ENCODE measurements at regions not wholly inside any gene's neighbourhood (a gene's known extent, or its start where the extent isn't known, plus 50 kb on each side); places are given as distances from the start of the nearest gene placed in this dataset.

DNA sequence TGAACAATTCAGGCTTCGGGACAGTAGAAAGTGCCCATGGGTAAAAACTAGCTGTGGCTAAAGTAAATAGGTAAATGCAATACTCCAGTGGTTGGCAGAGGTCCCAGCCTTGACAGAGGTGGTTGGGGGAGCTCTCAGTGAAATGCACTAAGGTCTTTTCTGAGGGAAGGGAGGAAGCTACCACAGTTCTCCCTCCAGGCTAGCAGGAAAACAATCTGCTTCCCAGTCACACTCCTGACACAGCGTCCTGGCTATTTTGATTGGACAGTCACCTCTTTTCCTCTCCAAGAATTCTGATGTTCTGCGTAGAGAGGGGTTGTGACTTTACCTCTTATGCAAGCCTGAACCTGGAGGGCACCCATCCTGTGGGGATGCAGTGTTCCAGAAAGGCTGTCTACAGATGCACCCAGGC, 128.7 kb downstream of the CYSLTR2 start:
- TF ChIP-seq, protein P1, sequence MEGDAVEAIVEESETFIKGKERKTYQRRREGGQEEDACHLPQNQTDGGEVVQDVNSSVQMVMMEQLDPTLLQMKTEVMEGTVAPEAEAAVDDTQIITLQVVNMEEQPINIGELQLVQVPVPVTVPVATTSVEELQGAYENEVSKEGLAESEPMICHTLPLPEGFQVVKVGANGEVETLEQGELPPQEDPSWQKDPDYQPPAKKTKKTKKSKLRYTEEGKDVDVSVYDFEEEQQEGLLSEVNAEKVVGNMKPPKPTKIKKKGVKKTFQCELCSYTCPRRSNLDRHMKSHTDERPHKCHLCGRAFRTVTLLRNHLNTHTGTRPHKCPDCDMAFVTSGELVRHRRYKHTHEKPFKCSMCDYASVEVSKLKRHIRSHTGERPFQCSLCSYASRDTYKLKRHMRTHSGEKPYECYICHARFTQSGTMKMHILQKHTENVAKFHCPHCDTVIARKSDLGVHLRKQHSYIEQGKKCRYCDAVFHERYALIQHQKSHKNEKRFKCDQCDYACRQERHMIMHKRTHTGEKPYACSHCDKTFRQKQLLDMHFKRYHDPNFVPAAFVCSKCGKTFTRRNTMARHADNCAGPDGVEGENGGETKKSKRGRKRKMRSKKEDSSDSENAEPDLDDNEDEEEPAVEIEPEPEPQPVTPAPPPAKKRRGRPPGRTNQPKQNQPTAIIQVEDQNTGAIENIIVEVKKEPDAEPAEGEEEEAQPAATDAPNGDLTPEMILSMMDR (IDR thresholded peaks at IDR 0.05) = no peak
- no peak for TF ChIP-seq POLR2A (IDR thresholded peaks at IDR 0.05)
